Cardiac muscle cell (in vitro differentiated cells and primary cell): ENCODE measurements at regions not wholly inside any gene's neighbourhood (a gene's known extent, or its start where the extent isn't known, plus 50 kb on each side); places are given as distances from the start of the nearest gene placed in this dataset.

ENCODE experiments used
- DNase-seq, 2 donors: peaks; one replicate each; pipeline versions ENCODE4 v3.0.0 to v3.0.0-alpha.2; 2010 to 2017; ENCODE audit warnings: low read depth in 1 of 2, low spot score in 1 of 2
- H3K27ac ChIP-seq: fragments of 200-600 bp; sonication (generic); 2 replicates; pipeline ENCODE4 v1.5.1; 2016
- H3K27me3 ChIP-seq: fragments of 200-600 bp; sonication (generic); 2 replicates; pipeline ENCODE4 v1.6.0; 2016; ENCODE audit warnings: control low read depth
- H3K36me3 ChIP-seq: fragments of 200-600 bp; sonication (generic); 2 replicates; pipeline ENCODE4 v1.5.1; 2016; ENCODE audit warnings: control low read depth
- H3K4me1 ChIP-seq: fragments of 200-600 bp; sonication (generic); 2 replicates; pipeline ENCODE4 v1.8.1; 2017; ENCODE audit warnings: low read depth, mild to moderate bottlenecking, mixed run types
- H3K4me3 ChIP-seq: fragments of 200-600 bp; sonication (generic); 2 replicates; pipeline ENCODE4 v1.5.1; 2016; ENCODE audit warnings: mild to moderate bottlenecking
- H3K9me3 ChIP-seq: fragments of 200-600 bp; sonication (generic); 2 replicates; pipeline ENCODE4 v1.5.1; 2017; ENCODE audit warnings: low read depth, mild to moderate bottlenecking, control low read depth
- TF ChIP-seq, protein P1 (sequence below): IDR thresholded peaks from 2 replicates; pipeline ENCODE4 v1.5.1; 2012; ENCODE audit warnings: low read depth, mild to moderate bottlenecking, low read length

- Histone ChIP-seq H3K27ac (no peak overlapping the region), H3K4me3 (no peak overlapping the region), H3K36me3 (no peaks in the 10 kb centered on the region), H3K4me1 (no peaks in the 10 kb centered on the region), H3K27me3 (no peaks in the 10 kb centered on the region), H3K9me3 (no peaks in the 10 kb centered on the region)
- TF ChIP-seq, protein P1, sequence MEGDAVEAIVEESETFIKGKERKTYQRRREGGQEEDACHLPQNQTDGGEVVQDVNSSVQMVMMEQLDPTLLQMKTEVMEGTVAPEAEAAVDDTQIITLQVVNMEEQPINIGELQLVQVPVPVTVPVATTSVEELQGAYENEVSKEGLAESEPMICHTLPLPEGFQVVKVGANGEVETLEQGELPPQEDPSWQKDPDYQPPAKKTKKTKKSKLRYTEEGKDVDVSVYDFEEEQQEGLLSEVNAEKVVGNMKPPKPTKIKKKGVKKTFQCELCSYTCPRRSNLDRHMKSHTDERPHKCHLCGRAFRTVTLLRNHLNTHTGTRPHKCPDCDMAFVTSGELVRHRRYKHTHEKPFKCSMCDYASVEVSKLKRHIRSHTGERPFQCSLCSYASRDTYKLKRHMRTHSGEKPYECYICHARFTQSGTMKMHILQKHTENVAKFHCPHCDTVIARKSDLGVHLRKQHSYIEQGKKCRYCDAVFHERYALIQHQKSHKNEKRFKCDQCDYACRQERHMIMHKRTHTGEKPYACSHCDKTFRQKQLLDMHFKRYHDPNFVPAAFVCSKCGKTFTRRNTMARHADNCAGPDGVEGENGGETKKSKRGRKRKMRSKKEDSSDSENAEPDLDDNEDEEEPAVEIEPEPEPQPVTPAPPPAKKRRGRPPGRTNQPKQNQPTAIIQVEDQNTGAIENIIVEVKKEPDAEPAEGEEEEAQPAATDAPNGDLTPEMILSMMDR = peak; percentile 85
- DNase-seq = peak; percentile 84 to 86
These were observed 212.1 kb upstream of the NCKAP5 start for GRCh38 chr2:133780099-133780996.

GRCh38 chr2:133780997-133781513 is 212.8 kb upstream of the NCKAP5 start:
- Histone ChIP-seq H3K36me3 (no peaks in the 10 kb centered on the region), H3K27me3 (no peaks in the 10 kb centered on the region), H3K27ac (no peak overlapping the region), H3K4me1 (no peaks in the 10 kb centered on the region), H3K9me3 (no peaks in the 10 kb centered on the region), H3K4me3 (no peak overlapping the region)
- TF ChIP-seq, protein P1 = no peak
- DNase-seq = no peak

- no peaks in the 10 kb centered on the region for H3K36me3 ChIP-seq
- DNase-seq = peak in 1 of 2 donors; percentile 28
- H3K27ac ChIP-seq = no peak overlapping the region
- no peak overlapping the region for H3K4me3 ChIP-seq
- no peaks in the 10 kb centered on the region for H3K9me3 ChIP-seq
- H3K4me1 ChIP-seq = no peaks in the 10 kb centered on the region
- TF ChIP-seq, protein P1 = no peak
- no peaks in the 10 kb centered on the region for H3K27me3 ChIP-seq
These were observed 218.9 kb upstream of the NCKAP5 start for GRCh38 chr2:133787207-133787606.

GRCh38 chr2:133787651-133788050 is 219.4 kb upstream of the NCKAP5 start:
- Histone ChIP-seq H3K27ac (no peak overlapping the region), H3K9me3 (no peaks in the 10 kb centered on the region), H3K4me1 (no peaks in the 10 kb centered on the region), H3K36me3 (no peaks in the 10 kb centered on the region), H3K27me3 (no peaks in the 10 kb centered on the region), H3K4me3 (no peak overlapping the region)
- no peak for DNase-seq
- TF ChIP-seq, protein P1 = no peak

GRCh38 chr2:133788386-133788785 is 220.1 kb upstream of the NCKAP5 start:
- H3K4me1 ChIP-seq = no peaks in the 10 kb centered on the region
- no peaks in the 10 kb centered on the region for H3K9me3 ChIP-seq
- H3K36me3 ChIP-seq = no peaks in the 10 kb centered on the region
- H3K4me3 ChIP-seq = no peak overlapping the region
- TF ChIP-seq, protein P1 = no peak
- DNase-seq = no peak
- no peaks in the 10 kb centered on the region for H3K27me3 ChIP-seq
- H3K27ac ChIP-seq = no peak overlapping the region
